ENCODE measurements at regions not wholly inside any gene's neighbourhood (a gene's known extent, or its start where the extent isn't known, plus 50 kb on each side); places are given as distances from the start of the nearest gene placed in this dataset.

- no peak for FAIRE-seq
- no peak for DNase-seq (ENCODE audit: insufficient read length, low spot score)
These were observed 166.7 kb downstream of the ZNF326 start for GRCh38 chr1:90161625-90162024.

GRCh38 chr1:90155721-90156487, 161.0 kb downstream of the ZNF326 start:
- FAIRE-seq = no peak

GRCh38 chr1:90154711-90155110, 159.8 kb downstream of the ZNF326 start:
- FAIRE-seq (no peak), DNase-seq (ENCODE audit: insufficient read length, low spot score) (no peak)

More at GRCh38 chr1:90155721-90156487, 161.0 kb downstream of the ZNF326 start:
- DNase-seq (ENCODE audit: insufficient read length, low spot score) = no peak

DNA sequence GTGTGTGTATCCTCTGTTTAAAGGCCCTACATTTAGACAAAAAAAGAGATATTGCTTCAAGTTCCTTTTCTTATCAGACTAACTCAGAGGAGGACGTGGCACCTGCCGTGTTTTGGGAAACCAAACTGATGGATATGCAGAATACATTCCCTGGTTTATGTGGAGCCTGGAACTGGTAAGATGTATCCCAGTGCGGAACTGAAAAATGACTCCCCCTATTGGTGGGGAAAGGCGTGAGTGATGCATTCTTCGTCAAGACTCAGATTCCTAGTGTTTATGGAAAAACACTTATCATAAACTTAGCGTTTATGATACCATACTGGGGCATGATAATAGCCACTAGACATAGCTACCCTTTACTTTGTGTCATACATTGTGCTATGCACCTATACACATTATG, 154.2 kb downstream of the ZNF326 start:
- FAIRE-seq (no peak), DNase-seq (ENCODE audit: insufficient read length, low spot score) (no peak)

DNA sequence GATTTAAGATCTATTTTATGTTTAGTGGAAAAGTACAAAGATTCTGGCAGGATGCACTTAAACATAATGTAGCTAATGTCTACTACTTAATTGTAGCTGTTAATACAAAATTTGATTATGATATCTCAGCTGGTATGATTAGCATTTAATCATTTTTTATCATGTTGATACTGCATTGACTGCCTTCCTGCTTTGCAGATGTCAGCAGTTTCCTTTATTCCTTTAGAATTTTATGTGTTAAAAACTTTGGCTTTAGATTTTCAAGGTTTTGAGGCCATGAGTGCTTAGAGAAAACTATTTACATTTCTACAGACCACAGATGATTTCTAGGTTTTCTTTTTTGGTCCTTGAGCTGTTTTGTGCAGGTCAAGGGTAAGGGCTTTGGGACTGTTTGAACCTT, 152.2 kb downstream of the ZNF326 start:
- DNase-seq (ENCODE audit: insufficient read length, low spot score) (no peak), FAIRE-seq (no peak)

DNA sequence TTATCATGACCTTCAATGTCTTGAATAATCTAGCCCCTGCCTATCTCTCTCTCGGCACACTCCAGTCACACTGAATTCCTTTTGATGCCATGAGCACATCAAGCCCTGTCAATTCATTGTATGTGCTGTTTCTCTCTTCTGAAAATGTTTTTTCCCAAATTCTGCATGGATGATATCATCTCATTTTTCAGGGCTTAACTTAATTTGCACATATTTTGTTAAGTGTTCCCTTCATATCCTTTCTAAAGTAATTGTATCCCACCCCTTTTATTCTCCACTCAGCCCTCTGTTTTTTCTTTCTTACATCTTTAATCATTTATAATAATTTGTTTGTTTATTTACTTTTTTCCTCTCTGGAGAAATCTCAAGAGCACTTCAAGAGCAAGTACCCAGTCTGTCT, 149.9 kb downstream of the ZNF326 start:
- DNase-seq (ENCODE audit: insufficient read length, low spot score) (no peak), FAIRE-seq (no peak)

- DNase-seq (ENCODE audit: insufficient read length, low spot score) = no peak
- no peak for FAIRE-seq
These were observed 148.7 kb downstream of the ZNF326 start for GRCh38 chr1:90143591-90143990.

GRCh38 chr1:90142697-90143096, 147.8 kb downstream of the ZNF326 start:
- no peak for FAIRE-seq
- no peak for DNase-seq (ENCODE audit: insufficient read length, low spot score)

- DNase-seq (ENCODE audit: insufficient read length, low spot score) = no peak
- FAIRE-seq = no peak
These were observed 144.9 kb downstream of the ZNF326 start for GRCh38 chr1:90139837-90140236.

- no peak for DNase-seq (ENCODE audit: insufficient read length, low spot score)
- no peak for FAIRE-seq
These were observed 140.4 kb downstream of the ZNF326 start for GRCh38 chr1:90135286-90135685.

GRCh38 chr1:90134175-90134955, 139.5 kb downstream of the ZNF326 start:
- FAIRE-seq (no peak), DNase-seq (ENCODE audit: insufficient read length, low spot score) (no peak)

DNA sequence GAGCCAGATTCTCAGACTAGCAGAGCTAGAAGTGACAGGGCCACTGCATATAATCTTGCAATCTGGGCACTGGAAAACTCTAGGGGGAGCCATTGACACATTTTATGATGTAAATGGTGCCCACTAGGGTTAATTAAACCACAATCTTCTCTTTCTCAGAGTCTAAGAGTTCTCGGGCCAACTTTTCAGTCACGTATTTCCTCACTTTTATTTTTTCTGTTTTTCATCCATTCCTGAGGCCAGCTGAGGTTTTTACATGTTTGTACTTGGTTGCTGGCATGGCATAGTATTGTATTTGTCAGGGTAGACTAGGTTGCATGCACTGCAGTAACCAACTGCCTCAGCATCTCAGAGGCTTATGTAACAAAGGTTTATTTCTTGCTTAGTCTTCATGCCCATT, 138.2 kb downstream of the ZNF326 start:
- no peak for FAIRE-seq
- no peak for DNase-seq (ENCODE audit: insufficient read length, low spot score)

- no peak for FAIRE-seq
- DNase-seq (ENCODE audit: insufficient read length, low spot score) = no peak
These were observed 137.4 kb downstream of the ZNF326 start for GRCh38 chr1:90132306-90132705.

- FAIRE-seq (no peak), DNase-seq (ENCODE audit: insufficient read length, low spot score) (no peak)
These were observed 132.5 kb downstream of the ZNF326 start for GRCh38 chr1:90127288-90127953.

DNA sequence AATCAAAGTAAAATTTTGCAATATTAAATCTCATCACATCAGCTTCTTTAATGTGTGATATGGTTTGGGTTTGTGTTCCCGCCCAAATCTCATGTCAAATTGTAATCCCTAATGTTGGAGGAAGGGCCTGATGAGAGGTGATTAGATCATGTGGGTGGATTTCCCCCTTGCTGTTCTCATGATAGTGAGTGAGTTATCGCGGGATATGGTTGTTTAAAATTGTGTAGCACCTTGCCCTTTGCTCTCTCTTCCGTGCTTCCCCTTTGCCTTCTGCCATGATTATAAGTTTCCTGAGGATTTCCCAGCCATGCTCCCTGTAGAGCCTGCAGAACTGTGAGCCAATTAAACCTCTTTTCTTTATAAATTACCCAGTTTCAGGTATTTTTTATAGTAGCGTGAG, 131.9 kb downstream of the ZNF326 start:
- DNase-seq (ENCODE audit: insufficient read length, low spot score) = no peak
- FAIRE-seq = no peak

DNA sequence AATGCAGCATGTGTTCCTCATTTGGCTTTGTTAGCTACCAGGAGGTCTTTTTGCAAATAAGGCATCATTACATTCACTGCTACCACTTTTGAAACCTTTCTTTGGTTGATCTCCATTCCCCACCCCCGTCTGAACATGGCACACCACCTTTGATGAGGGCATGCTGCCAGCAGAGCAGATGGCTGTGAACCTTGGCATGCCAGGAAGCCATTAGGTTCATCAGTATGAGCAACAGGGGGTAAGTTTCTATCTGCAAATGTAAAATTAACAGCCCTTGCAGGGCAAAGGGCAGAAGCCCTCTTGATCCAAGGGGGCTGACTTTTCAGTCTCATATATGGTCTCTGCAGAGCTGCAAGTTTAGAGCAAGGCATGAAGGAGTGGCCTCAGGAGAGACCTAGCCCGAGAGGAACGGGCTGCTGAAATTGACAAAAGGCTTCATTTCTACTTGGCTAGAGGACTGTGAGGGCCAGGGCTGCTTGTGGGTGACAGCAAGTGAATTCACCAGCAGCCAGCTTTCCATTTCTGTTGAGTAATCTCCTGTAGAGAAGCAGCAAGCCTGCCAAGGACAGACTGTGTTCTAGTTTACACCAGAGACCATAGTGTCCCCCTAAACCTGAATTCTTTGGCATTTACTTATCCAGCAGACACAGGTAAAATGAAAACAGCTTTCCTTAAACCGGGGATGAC, 127.9 kb downstream of the ZNF326 start:
- DNase-seq (ENCODE audit: insufficient read length, low spot score) = no peak
- FAIRE-seq = no peak

DNA sequence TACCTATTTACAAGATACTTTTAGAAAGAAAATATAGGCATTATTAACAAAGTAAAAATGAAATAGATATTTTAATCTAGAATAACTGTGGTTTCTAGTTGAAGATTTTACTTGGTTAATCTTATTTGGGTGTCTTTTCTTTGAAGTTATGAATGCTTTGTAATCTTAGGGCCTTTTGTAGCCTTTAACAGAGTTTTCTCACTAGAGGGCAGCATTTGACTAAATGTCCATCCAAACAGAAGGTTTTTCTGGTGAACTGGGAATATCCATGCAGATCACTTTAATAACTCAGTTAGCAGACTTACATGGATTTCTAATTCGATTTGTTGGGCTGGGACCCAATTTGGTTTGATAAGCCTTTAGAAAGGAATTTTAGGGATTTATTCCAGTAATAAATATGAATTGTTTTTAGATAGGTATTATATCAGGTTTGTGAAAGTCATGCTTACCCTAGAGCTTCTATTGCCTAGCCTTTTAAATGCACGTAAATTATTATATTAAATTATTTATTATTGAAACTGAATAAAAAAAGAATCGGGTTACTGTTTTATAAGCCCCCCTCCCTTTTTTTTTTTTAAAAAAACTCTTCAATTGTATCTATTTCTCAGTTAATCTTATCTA, 119.7 kb downstream of the ZNF326 start:
- peak; percentile 9 for DNase-seq (ENCODE audit: insufficient read length, low spot score)
- FAIRE-seq = no peak

DNA sequence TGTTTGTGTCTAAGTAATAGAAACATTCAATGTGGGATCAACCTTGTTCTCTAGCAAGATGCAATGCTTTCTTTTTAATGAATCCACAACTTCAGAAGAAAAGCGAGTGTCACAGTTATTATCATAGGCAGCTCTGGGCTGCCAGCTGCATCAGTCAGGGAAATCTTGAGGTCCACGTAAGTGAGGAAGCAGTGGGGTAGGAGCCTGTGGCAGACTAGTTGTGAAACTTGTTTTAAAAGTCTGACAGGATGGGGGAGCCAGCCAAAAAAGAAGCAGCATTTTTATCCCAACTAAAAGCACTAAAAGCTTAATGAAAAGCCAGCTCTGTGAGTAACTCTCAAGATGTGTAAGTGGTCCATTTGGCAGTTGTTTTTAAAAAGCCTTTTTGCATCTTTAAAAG, 113.1 kb downstream of the ZNF326 start:
- FAIRE-seq (no peak), DNase-seq (ENCODE audit: insufficient read length, low spot score) (no peak)

- FAIRE-seq (no peak), DNase-seq (ENCODE audit: insufficient read length, low spot score) (no peak)
These were observed 111.4 kb downstream of the ZNF326 start for GRCh38 chr1:90106311-90106710.

DNA sequence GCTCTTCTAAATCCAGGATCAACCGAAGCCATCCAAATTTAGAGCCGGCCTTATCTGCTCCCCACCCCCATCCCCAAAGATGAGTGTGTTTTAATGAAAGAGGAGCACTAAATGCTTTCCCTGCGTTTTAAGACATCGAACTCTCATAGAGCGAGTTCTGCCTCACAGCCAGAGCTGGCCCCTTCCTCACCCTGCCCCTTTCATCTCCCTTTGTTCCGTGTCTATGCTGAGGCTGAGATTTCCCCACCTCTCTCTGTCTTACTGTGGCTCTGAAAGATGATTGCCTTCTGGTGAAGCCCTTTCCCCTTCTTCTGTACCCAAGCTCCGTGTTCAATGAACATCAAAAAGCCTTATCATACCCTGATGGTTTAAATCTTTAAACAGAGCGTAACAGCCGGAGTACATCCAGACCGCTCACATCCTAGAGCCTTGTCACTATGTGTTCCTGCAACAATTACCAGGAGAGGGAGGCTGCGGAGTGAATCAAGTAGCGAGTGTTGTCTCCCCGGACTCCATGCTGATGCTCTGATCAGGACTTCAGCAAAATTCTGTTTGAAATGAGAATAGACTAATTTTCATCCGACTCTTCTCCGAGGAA, 110.1 kb downstream of the ZNF326 start:
- DNase-seq (ENCODE audit: insufficient read length, low spot score) (no peak), FAIRE-seq (no peak)
